ENCODE measurements at regions not wholly inside any gene's neighbourhood (a gene's known extent, or its start where the extent isn't known, plus 50 kb on each side); places are given as distances from the start of the nearest gene placed in this dataset.
"Not testable (repeated sequence)": the region's sequence is repeated elsewhere in the genome, so short reads cannot be mapped to it uniquely, and the experiment has no call there.

DNA sequence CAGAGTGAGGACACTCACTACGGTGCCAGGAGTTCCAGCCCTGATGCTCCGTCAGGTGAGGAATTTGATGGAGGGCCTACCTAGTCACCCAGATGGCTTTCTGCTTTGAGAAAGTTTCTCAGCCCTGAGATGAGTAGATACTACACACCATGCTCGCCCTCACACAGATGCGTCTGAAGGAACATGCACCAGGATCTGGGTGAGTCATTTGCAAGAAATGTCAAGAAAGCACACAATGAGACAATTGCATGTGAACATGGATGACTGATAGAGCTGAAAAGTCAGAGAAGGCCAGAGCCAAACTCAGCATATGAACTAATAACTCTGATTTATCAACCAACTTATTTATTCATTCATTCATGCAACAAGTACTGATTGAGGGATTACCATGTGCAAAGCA is 483.9 kb downstream of the OMA1 start:
- DNase-seq (ENCODE audit: low spot score), result no peak

DNA sequence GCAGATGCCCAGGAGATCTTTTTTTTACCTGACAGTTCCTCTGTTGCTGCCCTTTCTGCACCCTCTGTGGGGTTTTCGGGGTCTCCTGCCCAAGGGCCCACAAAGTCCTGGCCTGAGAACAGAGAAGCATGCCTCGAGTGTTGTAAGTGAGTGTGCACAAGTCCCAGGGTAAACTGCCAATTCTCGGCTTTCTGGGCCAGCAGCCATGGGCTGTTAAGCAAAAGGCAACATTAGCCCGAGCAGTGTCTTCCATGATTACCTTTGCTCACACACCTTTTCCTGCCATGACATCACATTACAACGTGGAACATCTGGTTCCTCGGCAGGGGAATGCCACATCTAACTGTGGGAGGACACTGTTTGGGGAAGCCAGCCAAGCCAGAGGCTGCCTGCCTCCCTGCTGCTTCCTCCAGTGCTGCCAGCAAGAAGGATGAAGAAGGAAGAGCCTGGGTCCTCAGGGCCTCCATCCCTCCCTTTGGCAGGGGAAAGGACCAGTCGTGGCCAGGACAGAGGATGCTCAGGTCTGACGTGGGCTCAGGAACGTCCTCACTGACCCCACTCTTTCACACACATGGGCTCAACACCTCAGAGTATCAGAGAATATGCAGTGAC is 485.9 kb downstream of the OMA1 start:
- DNase-seq (ENCODE audit: low spot score), result peak; percentile 19

GRCh38 chr1:58059789-58060188 is 486.7 kb downstream of the OMA1 start:
- no peak for DNase-seq (ENCODE audit: low spot score)

DNA sequence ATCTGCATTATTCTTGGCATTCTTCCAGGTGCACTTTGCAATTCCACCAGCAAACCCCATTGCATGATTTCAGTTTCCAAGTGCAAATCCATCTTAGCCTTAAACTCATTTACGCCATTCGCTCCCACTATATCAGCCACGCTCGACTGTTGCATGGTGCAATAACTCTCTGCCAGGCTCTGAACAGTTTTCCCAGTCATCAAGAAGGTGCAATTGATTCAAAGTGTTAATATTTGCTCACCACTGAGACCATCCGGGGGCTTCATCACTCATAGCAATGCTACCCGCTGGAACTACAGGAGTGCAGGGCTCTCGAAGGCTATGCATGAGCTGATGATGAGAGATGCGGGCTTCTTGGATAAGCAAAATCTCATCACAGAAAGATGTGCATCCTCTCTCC is 488.2 kb downstream of the OMA1 start:
- DNase-seq (ENCODE audit: low spot score), result no peak

DNA sequence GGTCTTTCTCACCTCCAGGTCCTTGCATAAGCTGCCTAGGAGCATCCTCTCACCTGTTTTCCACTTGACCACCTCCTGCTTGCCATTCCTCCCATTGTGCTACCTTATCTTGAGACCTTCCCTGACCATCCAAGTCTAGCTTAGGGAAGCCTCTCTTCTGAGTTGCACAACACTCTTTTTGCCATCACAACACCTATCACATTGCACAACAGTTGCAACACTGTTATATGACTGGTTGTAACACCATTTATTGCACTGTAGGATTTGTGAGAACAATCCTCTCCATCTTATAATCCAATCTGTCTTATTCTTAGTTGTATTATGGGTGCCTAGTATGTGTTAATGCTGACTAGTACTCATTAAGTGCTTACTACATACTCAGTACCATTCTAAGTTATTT is 488.7 kb downstream of the OMA1 start:
- DNase-seq (ENCODE audit: low spot score), result no peak

GRCh38 chr1:58051187-58051586 is 495.3 kb downstream of the OMA1 start:
- DNase-seq (ENCODE audit: low spot score), result not testable (repeated sequence)

GRCh38 chr1:58047265-58047858 is 499.2 kb downstream of the OMA1 start:
- DNase-seq (ENCODE audit: low spot score), result no peak

- no peak for DNase-seq (ENCODE audit: low spot score)
Observed at GRCh38 chr1:58045094-58045705, 501.3 kb downstream of the OMA1 start.

- no peak for DNase-seq (ENCODE audit: low spot score)
Observed at GRCh38 chr1:58041621-58042020, 504.9 kb downstream of the OMA1 start.

GRCh38 chr1:58038574-58038973 is 508.0 kb downstream of the OMA1 start:
- DNase-seq (ENCODE audit: low spot score), result no peak

DNA sequence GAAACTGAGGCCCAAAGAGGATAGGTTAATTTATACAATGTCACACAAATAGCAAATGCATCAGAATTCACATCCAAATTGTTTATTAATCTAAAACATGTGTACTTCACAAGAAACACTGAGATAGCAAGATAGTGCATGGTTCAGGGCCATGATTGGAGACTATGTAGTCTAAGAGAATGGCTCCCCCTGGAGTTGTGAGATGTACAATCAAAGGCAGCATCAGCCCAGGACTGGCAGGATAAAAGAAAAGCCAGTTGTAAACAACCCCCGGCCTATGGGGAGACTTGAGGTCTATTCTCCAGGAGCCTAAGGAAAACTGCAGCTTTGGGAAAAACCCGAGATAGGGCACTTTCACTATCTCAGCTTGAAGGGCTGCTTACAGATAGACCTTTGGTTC is 511.0 kb downstream of the OMA1 start:
- no peak for DNase-seq (ENCODE audit: low spot score)

- DNase-seq (ENCODE audit: low spot score), result no peak
Observed at GRCh38 chr1:58033311-58033710, 513.2 kb downstream of the OMA1 start.

DNA sequence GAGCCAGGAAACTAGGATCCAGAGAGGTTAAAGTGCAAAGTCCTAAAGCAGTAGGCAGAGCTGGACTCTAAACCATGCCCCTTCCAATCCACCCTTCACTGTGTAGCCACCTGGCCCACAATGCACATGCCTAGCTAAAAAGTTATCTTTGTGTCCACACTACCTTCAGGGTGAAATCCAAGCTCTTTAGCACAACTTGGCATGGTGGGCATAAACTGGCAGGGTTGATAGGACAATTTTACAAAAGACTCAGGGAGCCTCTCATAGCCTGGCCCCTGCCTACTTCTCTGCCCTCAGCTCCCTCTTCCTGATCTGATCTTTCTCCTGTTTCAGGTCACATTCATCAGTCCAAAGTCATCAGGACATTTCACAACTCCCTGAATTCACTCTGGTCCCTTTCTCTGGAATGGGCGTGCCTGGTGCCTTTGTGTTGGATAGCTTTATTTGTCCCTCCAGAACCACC is 513.9 kb downstream of the OMA1 start:
- no peak for DNase-seq (ENCODE audit: low spot score)

GRCh38 chr1:58031416-58031815 is 515.1 kb downstream of the OMA1 start:
- no peak for DNase-seq (ENCODE audit: low spot score)

GRCh38 chr1:58030456-58030855 is 516.1 kb downstream of the OMA1 start:
- no peak for DNase-seq (ENCODE audit: low spot score)

GRCh38 chr1:58017641-58018040 is 528.9 kb downstream of the OMA1 start:
- no peak for DNase-seq (ENCODE audit: low spot score)

- DNase-seq (ENCODE audit: low spot score), result no peak
Observed at GRCh38 chr1:58013237-58013636, 533.3 kb downstream of the OMA1 start.

DNA sequence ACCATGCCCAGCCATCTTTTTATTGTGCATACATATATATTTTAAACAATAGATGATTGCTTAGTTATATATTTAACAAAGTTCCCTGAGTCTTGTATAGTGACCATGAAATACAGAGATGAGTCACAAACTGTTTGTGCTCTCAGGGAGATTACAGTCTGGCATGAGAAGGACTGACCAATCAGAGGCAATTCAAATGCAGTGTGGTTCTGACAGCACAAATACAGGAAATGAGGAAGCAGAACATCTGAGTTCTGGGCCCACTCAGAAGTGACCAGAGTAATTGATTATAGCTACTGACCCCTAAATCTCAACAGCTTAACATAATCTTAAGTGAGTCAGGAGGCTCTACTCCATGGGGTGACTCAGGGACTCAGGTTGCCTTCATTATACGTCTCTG is 534.5 kb downstream of the OMA1 start:
- no peak for DNase-seq (ENCODE audit: low spot score)

GRCh38 chr1:58006421-58007046 is 540.0 kb downstream of the OMA1 start:
- no peak for DNase-seq (ENCODE audit: low spot score)

DNA sequence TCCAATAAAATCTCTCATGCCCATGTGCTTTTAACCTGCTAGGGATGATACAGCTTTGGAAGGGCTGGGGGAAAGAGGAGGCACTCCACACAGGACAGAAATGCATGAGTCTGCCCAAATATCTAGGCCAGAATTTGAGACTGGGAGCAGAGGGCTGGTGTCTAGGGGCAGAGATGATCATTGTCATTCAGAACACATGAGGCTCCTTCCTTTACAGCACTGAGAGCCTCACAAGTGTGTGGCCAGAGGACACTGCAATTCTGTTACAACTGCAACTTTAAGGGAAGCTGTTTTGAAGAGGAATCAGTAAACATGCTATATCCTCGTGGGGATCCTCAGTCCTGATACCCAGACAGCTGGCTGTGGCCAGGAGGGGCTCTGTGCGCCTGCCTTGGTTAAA is 541.3 kb downstream of the OMA1 start:
- no peak for DNase-seq (ENCODE audit: low spot score)

DNA sequence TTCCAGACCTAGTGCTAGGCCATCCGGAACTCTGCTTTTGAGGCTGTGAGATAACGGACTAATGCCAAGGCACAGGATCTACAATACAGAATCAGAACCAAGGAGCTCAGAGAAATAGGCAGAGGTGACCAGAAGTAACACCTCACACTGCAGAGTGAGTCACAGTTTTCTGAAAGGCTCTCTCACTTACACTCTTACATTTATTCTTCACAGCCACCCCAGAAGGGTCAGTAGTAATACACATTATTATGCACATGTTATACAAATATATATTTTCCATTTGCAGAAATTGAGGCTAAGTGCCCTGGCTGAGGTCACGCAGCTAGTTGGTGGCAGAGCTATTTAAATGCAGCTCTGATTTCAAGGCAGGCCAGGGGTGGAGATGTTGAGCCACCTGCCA is 542.5 kb downstream of the OMA1 start:
- no peak for DNase-seq (ENCODE audit: low spot score)

DNA sequence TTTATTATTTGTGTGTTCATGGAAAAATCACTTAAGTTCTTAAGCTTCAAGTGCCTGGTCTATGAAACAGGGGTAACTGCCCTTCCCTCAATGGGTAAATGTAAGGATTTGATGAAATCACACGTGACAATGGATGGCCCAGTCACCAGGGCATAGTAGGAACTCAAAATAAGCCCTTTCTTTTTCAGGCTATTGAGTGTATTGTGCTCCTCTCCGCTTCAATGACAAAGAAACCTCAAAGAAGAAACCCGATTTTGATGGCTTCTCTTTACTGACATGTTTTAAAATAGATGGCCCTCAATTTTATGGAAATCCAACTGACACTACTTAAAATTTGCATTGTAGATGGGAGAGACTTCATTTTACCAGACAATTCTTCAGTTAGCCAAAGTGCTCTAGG is 543.5 kb downstream of the OMA1 start:
- no peak for DNase-seq (ENCODE audit: low spot score)

DNA sequence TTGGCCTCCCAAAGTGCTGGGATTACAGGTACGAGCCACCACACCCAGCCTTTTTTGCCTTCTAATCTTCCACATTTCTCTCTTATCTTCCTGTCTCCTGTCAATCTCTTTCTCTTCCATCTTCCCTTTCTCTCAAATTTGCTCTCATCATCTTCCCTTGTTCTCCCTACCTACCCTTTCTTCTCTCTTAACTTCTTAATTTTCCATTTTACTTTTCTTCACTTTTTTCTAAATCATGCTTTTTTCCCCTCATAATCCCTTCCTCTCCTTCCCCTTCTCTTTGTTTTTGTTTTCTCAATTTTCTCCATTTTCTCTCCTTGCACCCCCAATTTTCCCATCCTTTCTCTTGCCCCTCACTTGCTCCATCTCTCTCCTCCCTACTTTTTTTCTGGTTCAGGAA is 545.7 kb downstream of the OMA1 start:
- DNase-seq (ENCODE audit: low spot score), result no peak

All from mucosa of gallbladder (tissue), 1 donor.